PC-9 (cell line): ENCODE measurements at regions not wholly inside any gene's neighbourhood (a gene's known extent, or its start where the extent isn't known, plus 50 kb on each side); places are given as distances from the start of the nearest gene placed in this dataset.

Experiments
- BruUV-seq: library from RNA; stranded (reverse); fragments of 400-500 nt; replicated peaks from 2 replicates; lab custom pipeline; 2021; lab: Mats Ljungman, UMichigan
- CTCF ChIA-PET: fragments of 300-600 bp; sonication (Branson Sonifier 250); formaldehyde crosslinking; loops from one replicate; lab custom pipeline; 2022; ENCODE audit warnings: antibody characterized with exemption; lab: Charles Lee
- POLR2A ChIA-PET: fragments of 300-600 bp; sonication (Branson Sonifier 250); formaldehyde crosslinking; loops from one replicate; lab custom pipeline; 2022; ENCODE audit warnings: antibody characterized with exemption; ENCODE audit not compliant: unreplicated experiment; lab: Charles Lee
- DNase-seq, 2 experiments: peaks; one replicate each; pipeline versions ENCODE4 v3.0.0 to v3.0.0-alpha.2; 2015 to 2022; ENCODE audit warnings: mixed read lengths in 1 of 2
- H2AFZ ChIP-seq: fragments of 200-600 bp; sonication (generic); 2 replicates; pipeline ENCODE4 v1.8.1; 2017; ENCODE audit warnings: antibody characterized with exemption
- H3F3A ChIP-seq: fragments of 200-600 bp; sonication (generic); 2 replicates; pipeline ENCODE4 v1.8.1; 2017; ENCODE audit warnings: antibody characterized with exemption, mild to moderate bottlenecking, low read depth; ENCODE audit not compliant: insufficient read depth
- H3K27ac ChIP-seq: fragments of 200-600 bp; sonication (generic); 2 replicates; pipeline ENCODE4 v1.6.1; 2016; ENCODE audit warnings: mixed run types
- H3K27me3 ChIP-seq: fragments of 200-600 bp; sonication (generic); 2 replicates; pipeline ENCODE4 v1.6.1; 2016; ENCODE audit warnings: low read depth, mixed run types; ENCODE audit not compliant: insufficient read depth
- H3K36me3 ChIP-seq: fragments of 200-600 bp; sonication (generic); 2 replicates; pipeline ENCODE4 v1.6.1; 2016; ENCODE audit warnings: low read depth, mixed run types
- H3K4me1 ChIP-seq: fragments of 200-600 bp; sonication (generic); replicated peaks from 2 replicates; pipeline ENCODE4 v1.6.1; 2016; ENCODE audit warnings: mixed run types; ENCODE audit not compliant: insufficient read depth
- H3K4me2 ChIP-seq: fragments of 200-600 bp; sonication (generic); 2 replicates; pipeline ENCODE4 v1.6.1; 2017; ENCODE audit warnings: mixed run types
- H3K4me3 ChIP-seq: fragments of 200-600 bp; sonication (generic); 2 replicates; pipeline ENCODE4 v1.6.1; 2016; ENCODE audit warnings: mixed run types
- H3K79me2 ChIP-seq: fragments of 200-600 bp; sonication (generic); 2 replicates; pipeline ENCODE4 v1.6.1; 2017; ENCODE audit warnings: low read depth, mixed run types
- H3K9me2 ChIP-seq: fragments of 200-600 bp; sonication (generic); 2 replicates; pipeline ENCODE4 v1.8.1; 2017; ENCODE audit warnings: mild to moderate bottlenecking; ENCODE audit not compliant: insufficient read depth
- H3K9me3 ChIP-seq: fragments of 200-600 bp; sonication (generic); 2 replicates; pipeline ENCODE4 v1.8.1; 2016; ENCODE audit warnings: low read depth; ENCODE audit not compliant: insufficient read depth
- H4K20me1 ChIP-seq: fragments of 200-600 bp; sonication (generic); 2 replicates; pipeline ENCODE4 v1.8.1; 2017; ENCODE audit not compliant: insufficient read depth
- EZH2 ChIP-seq: fragments of 200-600 bp; sonication (generic); IDR thresholded peaks from 2 replicates; pipeline ENCODE4 v1.8.0; 2017; ENCODE audit warnings: antibody characterized with exemption, low read depth
- intact Hi-C: fragments of 100-400 bp; cut with micrococcal nuclease; formaldehyde crosslinking; loops from one replicate; pipeline ENCODE4 v1.10.0; 2022; ENCODE audit not compliant: unreplicated experiment
- TF ChIP-seq, protein P1 (sequence below): fragments of 200-600 bp; sonication (generic); conservative IDR thresholded peaks from 2 replicates; pipeline ENCODE4 v1.6.1; 2017; ENCODE audit warnings: mixed run types, antibody characterized with exemption, mild to moderate bottlenecking, moderate library complexity

DNA sequence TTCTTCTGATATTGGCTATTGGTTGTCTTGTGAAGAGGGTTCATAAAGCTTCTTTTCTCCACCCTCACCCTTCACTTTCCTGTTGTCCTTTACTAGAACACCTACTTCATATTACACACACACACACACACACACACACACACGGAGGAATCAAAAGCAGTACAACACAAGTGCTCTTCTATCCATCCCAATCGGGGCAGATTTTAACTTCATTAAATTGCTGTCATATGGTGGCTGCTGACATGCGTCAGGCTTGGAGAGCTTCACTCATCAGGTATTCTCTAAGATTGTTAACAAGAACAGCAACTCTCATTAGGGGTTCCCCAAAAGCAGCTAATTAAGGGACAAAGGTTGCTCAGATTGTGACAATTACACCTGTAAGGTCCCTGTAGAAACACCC lies 239.1 kb upstream of the MEIS2 start:
- ChIA-PET CTCF (no interaction called here), POLR2A (no interaction called here)
- Histone ChIP-seq H3K4me1 (no peaks in the 10 kb centered on the region), H4K20me1 (no peaks in the 10 kb centered on the region), H3K4me2 (no peak overlapping the region), H3K4me3 (no peak overlapping the region), H3K36me3 (no peaks in the 10 kb centered on the region), H3K9me2 (no peaks in the 10 kb centered on the region), H3K27ac (no peak overlapping the region), H3F3A (no peaks in the 10 kb centered on the region), H3K79me2 (no peaks in the 10 kb centered on the region), H2AFZ (no peak overlapping the region), H3K27me3 (no peaks in the 10 kb centered on the region), H3K9me3 (no peaks in the 10 kb centered on the region)
- no peak for DNase-seq
- TF ChIP-seq, protein P1, sequence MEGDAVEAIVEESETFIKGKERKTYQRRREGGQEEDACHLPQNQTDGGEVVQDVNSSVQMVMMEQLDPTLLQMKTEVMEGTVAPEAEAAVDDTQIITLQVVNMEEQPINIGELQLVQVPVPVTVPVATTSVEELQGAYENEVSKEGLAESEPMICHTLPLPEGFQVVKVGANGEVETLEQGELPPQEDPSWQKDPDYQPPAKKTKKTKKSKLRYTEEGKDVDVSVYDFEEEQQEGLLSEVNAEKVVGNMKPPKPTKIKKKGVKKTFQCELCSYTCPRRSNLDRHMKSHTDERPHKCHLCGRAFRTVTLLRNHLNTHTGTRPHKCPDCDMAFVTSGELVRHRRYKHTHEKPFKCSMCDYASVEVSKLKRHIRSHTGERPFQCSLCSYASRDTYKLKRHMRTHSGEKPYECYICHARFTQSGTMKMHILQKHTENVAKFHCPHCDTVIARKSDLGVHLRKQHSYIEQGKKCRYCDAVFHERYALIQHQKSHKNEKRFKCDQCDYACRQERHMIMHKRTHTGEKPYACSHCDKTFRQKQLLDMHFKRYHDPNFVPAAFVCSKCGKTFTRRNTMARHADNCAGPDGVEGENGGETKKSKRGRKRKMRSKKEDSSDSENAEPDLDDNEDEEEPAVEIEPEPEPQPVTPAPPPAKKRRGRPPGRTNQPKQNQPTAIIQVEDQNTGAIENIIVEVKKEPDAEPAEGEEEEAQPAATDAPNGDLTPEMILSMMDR: no peak
- TF ChIP-seq EZH2: no peak
- no TSS peak for BruUV-seq
- intact Hi-C loops: no loop called here

GRCh38 chr15:37339856-37340255 lies 239.5 kb upstream of the MEIS2 start:
- no peaks in the 10 kb centered on the region for H3K79me2 ChIP-seq
- no peaks in the 10 kb centered on the region for H4K20me1 ChIP-seq
- H3K27ac ChIP-seq: no peak overlapping the region
- no peak for TF ChIP-seq EZH2
- TF ChIP-seq, protein P1: no peak
- intact Hi-C loops: no loop called here
- ChIA-PET CTCF (no interaction called here), POLR2A (no interaction called here)
- no peaks in the 10 kb centered on the region for H3K4me1 ChIP-seq
- no peak overlapping the region for H3K4me3 ChIP-seq
- no peaks in the 10 kb centered on the region for H3K36me3 ChIP-seq
- DNase-seq: no peak
- no peak overlapping the region for H2AFZ ChIP-seq
- H3K9me2 ChIP-seq: no peaks in the 10 kb centered on the region
- BruUV-seq: no TSS peak
- no peak overlapping the region for H3K4me2 ChIP-seq
- no peaks in the 10 kb centered on the region for H3F3A ChIP-seq
- no peaks in the 10 kb centered on the region for H3K9me3 ChIP-seq
- H3K27me3 ChIP-seq: no peaks in the 10 kb centered on the region

DNA sequence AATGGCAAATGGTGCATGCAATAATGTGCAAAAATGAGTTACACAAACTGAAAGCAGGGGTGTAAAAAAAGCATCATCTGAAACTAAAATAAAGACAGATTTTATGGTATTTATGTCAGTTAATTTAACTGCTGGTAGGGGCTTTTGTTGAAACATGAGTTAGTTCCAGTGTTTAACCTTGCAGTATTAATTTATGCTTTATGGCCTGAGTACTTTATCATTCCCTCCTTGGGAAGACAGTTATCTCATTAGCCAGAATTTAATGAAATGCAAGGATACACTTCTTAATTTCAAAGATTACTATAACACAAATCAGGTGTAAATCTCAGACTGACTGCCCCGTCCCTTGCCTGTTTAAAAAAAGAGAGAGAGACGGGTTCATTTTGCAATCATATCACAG lies 240.1 kb upstream of the MEIS2 start:
- BruUV-seq: no TSS peak
- no peak overlapping the region for H2AFZ ChIP-seq
- ChIA-PET CTCF (no interaction called here), POLR2A (no interaction called here)
- no peak overlapping the region for H3K27ac ChIP-seq
- no peaks in the 10 kb centered on the region for H3K36me3 ChIP-seq
- H3K4me2 ChIP-seq: no peak overlapping the region
- no peaks in the 10 kb centered on the region for H3K27me3 ChIP-seq
- H4K20me1 ChIP-seq: no peaks in the 10 kb centered on the region
- no peak for DNase-seq
- no peaks in the 10 kb centered on the region for H3K9me2 ChIP-seq
- no peaks in the 10 kb centered on the region for H3K9me3 ChIP-seq
- no peaks in the 10 kb centered on the region for H3F3A ChIP-seq
- H3K79me2 ChIP-seq: no peaks in the 10 kb centered on the region
- intact Hi-C loops: no loop called here
- TF ChIP-seq EZH2: no peak
- TF ChIP-seq, protein P1: no peak
- H3K4me3 ChIP-seq: no peak overlapping the region
- H3K4me1 ChIP-seq: no peaks in the 10 kb centered on the region
